ENCODE measurements at regions not wholly inside any gene's neighbourhood (a gene's known extent, or its start where the extent isn't known, plus 50 kb on each side); places are given as distances from the start of the nearest gene placed in this dataset.

DNA sequence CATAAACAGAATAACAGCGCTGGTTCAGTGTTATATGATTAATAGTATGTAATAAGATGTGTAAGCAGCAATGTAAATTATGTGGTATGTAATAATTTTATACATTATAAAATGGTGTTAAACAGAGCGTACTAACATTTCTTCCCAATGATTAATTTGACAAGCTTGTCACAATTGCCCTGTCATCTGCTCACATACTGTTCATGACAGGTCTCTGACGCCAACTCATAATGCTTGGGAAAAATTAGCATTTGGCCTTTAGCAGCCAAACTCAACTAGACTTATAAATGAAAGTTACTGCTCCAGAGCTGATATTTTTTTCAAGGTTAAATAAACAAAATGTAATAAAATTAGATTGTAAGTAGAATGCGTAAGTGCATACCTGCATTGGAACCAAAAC is 246.8 kb downstream of the TRAM1L1 start:
- intact Hi-C loops (cut with micrococcal nuclease) = no loop called here
- H3K27ac Mint-ChIP-seq = no peak overlapping the region
- Histone ChIP-seq H3K27me3 (ENCODE audit: insufficient read depth, low read length) (no peaks in the 10 kb centered on the region), H3K9me3 (ENCODE audit: control insufficient read depth in 1 of 2, low read length in 2 of 2) (no peaks in the 10 kb centered on the region), H3K4me1 (ENCODE audit: insufficient read depth, low read length) (no peaks in the 10 kb centered on the region), H3K27ac (ENCODE audit: low read depth, low read length) (no peak overlapping the region), H3K36me3 (ENCODE audit: insufficient read depth, low read length) (no peaks in the 10 kb centered on the region), H3K4me3 (ENCODE audit: low read length in 2 of 2) (no peak overlapping the region)
- H3K9me3 Mint-ChIP-seq = peaks cover 3 to 13% (median 7%) of the 10 kb centered on the region in 8 donors
- no peaks in the 10 kb centered on the region for H3K4me1 Mint-ChIP-seq
- H3K36me3 Mint-ChIP-seq = no peaks in the 10 kb centered on the region
- H3K27me3 Mint-ChIP-seq = no peaks in the 10 kb centered on the region
- CTCF ChIA-PET (ENCODE audit: partially characterized antibody) = no interaction called here
- no peak for DNase-seq
- H3K4me3 Mint-ChIP-seq = no peak overlapping the region
- POLR2A ChIA-PET (ENCODE audit: partially characterized antibody) = no interaction called here

DNA sequence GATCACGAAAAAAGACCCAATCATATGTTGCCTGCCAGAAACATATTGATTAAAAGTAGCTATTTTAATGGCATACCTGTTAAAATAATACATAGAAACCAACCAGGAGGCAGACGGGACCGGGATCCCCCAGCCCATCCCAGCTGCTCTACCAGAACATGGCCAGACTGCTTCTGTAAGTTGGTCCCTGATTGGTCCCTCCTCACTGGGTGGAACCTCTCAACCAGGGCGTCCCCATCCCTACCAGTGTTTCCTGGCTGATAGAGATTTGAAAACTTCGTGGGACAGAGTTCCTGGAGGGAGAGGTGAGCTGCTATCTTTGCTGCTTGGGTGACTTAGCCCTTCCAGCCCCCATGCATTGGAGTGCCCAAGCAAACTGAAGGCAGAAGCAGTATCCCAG is 256.2 kb downstream of the TRAM1L1 start:
- ChIA-PET POLR2A (ENCODE audit: partially characterized antibody) (no interaction called here), CTCF (ENCODE audit: partially characterized antibody) (no interaction called here)
- Mint-ChIP-seq H3K36me3 (no peaks in the 10 kb centered on the region), H3K4me3 (no peak overlapping the region), H3K27me3 (no peaks in the 10 kb centered on the region), H3K4me1 (no peaks in the 10 kb centered on the region), H3K9me3 (peaks cover 2 to 33% (median 13%) of the 10 kb centered on the region in 8 donors), H3K27ac (no peak overlapping the region)
- no peak for DNase-seq
- Histone ChIP-seq H3K4me1 (ENCODE audit: insufficient read depth, low read length) (no peaks in the 10 kb centered on the region), H3K4me3 (ENCODE audit: low read length in 2 of 2) (no peak overlapping the region), H3K27ac (ENCODE audit: low read depth, low read length) (no peak overlapping the region), H3K36me3 (ENCODE audit: insufficient read depth, low read length) (no peaks in the 10 kb centered on the region), H3K9me3 (ENCODE audit: control insufficient read depth in 1 of 2, low read length in 2 of 2) (no peaks in the 10 kb centered on the region), H3K27me3 (ENCODE audit: insufficient read depth, low read length) (no peaks in the 10 kb centered on the region)
- intact Hi-C loops (cut with micrococcal nuclease) = no loop called here

DNA sequence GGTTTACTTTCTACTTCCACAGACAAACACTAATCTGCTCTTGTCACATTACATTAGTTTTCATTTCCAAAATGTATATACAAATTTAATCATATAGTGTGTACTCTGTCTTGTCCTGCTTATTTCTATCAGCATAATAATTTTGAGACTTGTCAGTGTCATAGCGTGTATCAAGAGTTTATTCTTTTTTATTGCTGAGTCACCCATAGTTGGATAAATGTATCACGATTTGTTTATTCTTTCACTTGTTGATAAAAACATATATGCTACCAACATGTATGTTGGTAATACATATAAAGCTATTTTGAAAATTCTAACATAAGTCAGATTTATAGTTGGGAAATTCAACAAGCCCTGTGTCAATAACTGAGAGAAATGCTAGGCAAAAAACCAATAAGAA is 261.2 kb downstream of the TRAM1L1 start:
- intact Hi-C loops (cut with micrococcal nuclease) = no loop called here
- ChIA-PET POLR2A (ENCODE audit: partially characterized antibody) (no interaction called here), CTCF (ENCODE audit: partially characterized antibody) (no interaction called here)
- H3K36me3 Mint-ChIP-seq = no peaks in the 10 kb centered on the region
- Histone ChIP-seq H3K4me1 (ENCODE audit: insufficient read depth, low read length) (no peaks in the 10 kb centered on the region), H3K27ac (ENCODE audit: low read depth, low read length) (no peak overlapping the region), H3K9me3 (ENCODE audit: control insufficient read depth in 1 of 2, low read length in 2 of 2) (no peaks in the 10 kb centered on the region), H3K4me3 (ENCODE audit: low read length in 2 of 2) (no peak overlapping the region), H3K27me3 (ENCODE audit: insufficient read depth, low read length) (no peaks in the 10 kb centered on the region), H3K36me3 (ENCODE audit: insufficient read depth, low read length) (no peaks in the 10 kb centered on the region)
- no peak overlapping the region for H3K27ac Mint-ChIP-seq
- peaks cover 0 to 20% (median 7%) of the 10 kb centered on the region in 8 donors for H3K9me3 Mint-ChIP-seq
- H3K4me3 Mint-ChIP-seq = no peak overlapping the region
- H3K4me1 Mint-ChIP-seq = no peaks in the 10 kb centered on the region
- no peaks in the 10 kb centered on the region for H3K27me3 Mint-ChIP-seq
- DNase-seq = no peak

DNA sequence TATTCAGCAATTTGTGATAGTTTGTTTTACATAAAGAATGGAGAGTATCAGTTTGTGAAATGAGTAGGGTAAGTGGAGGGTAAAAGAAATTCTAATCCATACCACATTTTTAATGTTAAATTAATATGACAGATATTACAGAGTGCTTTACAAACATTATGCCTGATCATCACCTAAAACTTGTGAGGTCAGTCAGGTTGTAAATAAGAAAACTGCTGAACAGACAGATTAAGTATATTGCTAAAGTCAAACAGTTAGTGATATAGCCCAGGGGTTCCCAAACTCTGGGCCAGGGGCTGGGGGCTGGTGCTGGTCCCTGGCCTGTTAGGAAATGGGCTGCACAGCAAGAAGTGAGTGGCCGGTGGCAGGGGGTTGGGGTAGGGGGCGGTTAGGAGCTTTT is 273.6 kb downstream of the TRAM1L1 start:
- H3K4me1 Mint-ChIP-seq = no peaks in the 10 kb centered on the region
- ChIA-PET POLR2A (ENCODE audit: partially characterized antibody) (no interaction called here), CTCF (ENCODE audit: partially characterized antibody) (no interaction called here)
- Histone ChIP-seq H3K27me3 (ENCODE audit: insufficient read depth, low read length) (no peaks in the 10 kb centered on the region), H3K9me3 (ENCODE audit: control insufficient read depth in 1 of 2, low read length in 2 of 2) (no peaks in the 10 kb centered on the region), H3K4me3 (ENCODE audit: low read length in 2 of 2) (no peak overlapping the region), H3K27ac (ENCODE audit: low read depth, low read length) (no peak overlapping the region), H3K36me3 (ENCODE audit: insufficient read depth, low read length) (no peaks in the 10 kb centered on the region), H3K4me1 (ENCODE audit: insufficient read depth, low read length) (no peaks in the 10 kb centered on the region)
- H3K4me3 Mint-ChIP-seq = no peak overlapping the region
- no peaks in the 10 kb centered on the region for H3K36me3 Mint-ChIP-seq
- peaks cover 0 to 7% (median 3%) of the 10 kb centered on the region in 8 donors for H3K9me3 Mint-ChIP-seq
- no peak overlapping the region for H3K27ac Mint-ChIP-seq
- intact Hi-C loops (cut with micrococcal nuclease) = no loop called here
- no peak for DNase-seq
- H3K27me3 Mint-ChIP-seq = no peaks in the 10 kb centered on the region

DNA sequence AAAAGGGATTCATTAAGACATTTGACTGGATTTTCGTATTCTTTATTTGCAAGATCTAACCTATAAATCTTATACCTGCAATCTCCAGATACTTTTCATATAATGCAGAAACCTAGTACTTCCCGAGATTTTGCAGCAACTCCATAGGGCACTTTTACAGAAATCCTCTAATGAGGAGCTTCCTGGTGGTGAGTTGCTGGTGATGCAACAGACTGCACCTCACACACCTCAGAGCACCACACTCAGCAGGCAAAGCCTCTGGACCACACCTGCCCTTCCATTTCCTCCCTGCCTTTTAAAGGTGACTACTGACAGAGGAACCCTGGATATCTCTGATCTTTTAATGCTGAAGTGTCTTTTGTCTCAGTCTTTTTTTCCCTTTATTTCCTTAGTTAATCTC is 289.4 kb downstream of the TRAM1L1 start:
- Histone ChIP-seq H3K4me3 (ENCODE audit: low read length in 2 of 2) (no peak overlapping the region), H3K9me3 (ENCODE audit: control insufficient read depth in 1 of 2, low read length in 2 of 2) (no peaks in the 10 kb centered on the region), H3K36me3 (ENCODE audit: insufficient read depth, low read length) (no peaks in the 10 kb centered on the region), H3K4me1 (ENCODE audit: insufficient read depth, low read length) (no peaks in the 10 kb centered on the region), H3K27me3 (ENCODE audit: insufficient read depth, low read length) (no peaks in the 10 kb centered on the region), H3K27ac (ENCODE audit: low read depth, low read length) (no peak overlapping the region)
- Mint-ChIP-seq H3K27ac (no peak overlapping the region), H3K4me3 (no peak overlapping the region), H3K9me3 (no peaks in the 10 kb centered on the region), H3K36me3 (no peaks in the 10 kb centered on the region), H3K4me1 (no peaks in the 10 kb centered on the region), H3K27me3 (no peaks in the 10 kb centered on the region)
- ChIA-PET CTCF (ENCODE audit: partially characterized antibody) (no interaction called here), POLR2A (ENCODE audit: partially characterized antibody) (no interaction called here)
- DNase-seq = no peak
- intact Hi-C loops (cut with micrococcal nuclease) = no loop called here

DNA sequence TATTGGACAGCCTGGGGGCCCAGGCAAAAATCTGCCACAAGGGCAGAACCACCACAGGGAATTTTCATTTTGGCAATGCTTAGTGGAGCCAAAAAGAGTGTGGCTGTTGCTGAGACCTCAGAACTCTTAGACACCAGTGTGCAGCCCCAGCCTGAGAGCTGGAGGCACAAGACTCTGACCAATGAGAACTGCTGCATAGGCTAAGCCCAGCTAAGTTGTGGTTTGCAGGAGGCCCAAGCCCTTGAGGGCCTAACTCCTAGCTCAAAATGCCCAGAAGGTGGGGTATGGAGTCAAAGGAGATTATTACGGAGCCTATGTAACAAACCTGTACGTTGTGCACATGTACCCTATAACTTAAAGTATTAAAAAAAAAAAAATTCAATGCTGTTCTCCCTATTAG is 296.7 kb downstream of the TRAM1L1 start:
- Histone ChIP-seq H3K4me1 (ENCODE audit: insufficient read depth, low read length) (no peaks in the 10 kb centered on the region), H3K27me3 (ENCODE audit: insufficient read depth, low read length) (no peaks in the 10 kb centered on the region), H3K4me3 (ENCODE audit: low read length in 2 of 2) (no peak overlapping the region), H3K27ac (ENCODE audit: low read depth, low read length) (no peak overlapping the region), H3K9me3 (ENCODE audit: control insufficient read depth in 1 of 2, low read length in 2 of 2) (no peaks in the 10 kb centered on the region), H3K36me3 (ENCODE audit: insufficient read depth, low read length) (no peaks in the 10 kb centered on the region)
- ChIA-PET CTCF (ENCODE audit: partially characterized antibody) (no interaction called here), POLR2A (ENCODE audit: partially characterized antibody) (no interaction called here)
- peaks cover 0 to 3% (median 0%) of the 10 kb centered on the region in 8 donors for H3K9me3 Mint-ChIP-seq
- H3K4me1 Mint-ChIP-seq = no peaks in the 10 kb centered on the region
- H3K27me3 Mint-ChIP-seq = no peaks in the 10 kb centered on the region
- H3K27ac Mint-ChIP-seq = no peak overlapping the region
- no peaks in the 10 kb centered on the region for H3K36me3 Mint-ChIP-seq
- intact Hi-C loops (cut with micrococcal nuclease) = no loop called here
- no peak for DNase-seq
- H3K4me3 Mint-ChIP-seq = no peak overlapping the region

DNA sequence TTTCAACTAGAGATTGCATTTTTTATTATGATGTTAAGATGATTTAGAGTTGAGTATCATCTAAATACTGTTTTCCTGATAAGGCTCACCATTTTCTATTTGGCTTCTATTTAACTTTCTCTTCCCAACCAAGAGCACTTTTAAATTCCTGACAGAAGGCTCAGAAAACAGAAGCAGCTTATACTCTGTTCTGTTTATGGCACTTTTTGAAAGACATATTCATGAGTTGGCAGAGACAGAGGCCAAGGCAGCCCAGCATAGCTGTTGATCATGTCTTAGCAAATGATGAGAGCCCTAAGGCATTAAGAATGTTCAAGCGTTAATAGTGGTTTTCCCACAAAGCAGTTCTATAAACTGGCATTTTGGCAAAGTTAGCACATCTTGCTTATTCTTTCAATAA is 330.3 kb downstream of the TRAM1L1 start:
- Mint-ChIP-seq H3K4me3 (no peak overlapping the region), H3K4me1 (no peaks in the 10 kb centered on the region), H3K27me3 (no peaks in the 10 kb centered on the region), H3K36me3 (no peaks in the 10 kb centered on the region), H3K9me3 (no peaks in the 10 kb centered on the region), H3K27ac (no peak overlapping the region)
- CTCF ChIA-PET (ENCODE audit: partially characterized antibody) = no interaction called here
- H3K4me1 ChIP-seq (ENCODE audit: insufficient read depth, low read length) = no peaks in the 10 kb centered on the region
- H3K27ac ChIP-seq (ENCODE audit: low read depth, low read length) = no peak overlapping the region
- no peaks in the 10 kb centered on the region for H3K36me3 ChIP-seq (ENCODE audit: insufficient read depth, low read length)
- H3K9me3 ChIP-seq (ENCODE audit: control insufficient read depth in 1 of 2, low read length in 2 of 2) = no peaks in the 10 kb centered on the region
- POLR2A ChIA-PET (ENCODE audit: partially characterized antibody) = no interaction called here
- no peak overlapping the region for H3K4me3 ChIP-seq (ENCODE audit: low read length in 2 of 2)
- no peaks in the 10 kb centered on the region for H3K27me3 ChIP-seq (ENCODE audit: insufficient read depth, low read length)
- DNase-seq = no peak
- intact Hi-C loops (cut with micrococcal nuclease) = no loop called here

DNA sequence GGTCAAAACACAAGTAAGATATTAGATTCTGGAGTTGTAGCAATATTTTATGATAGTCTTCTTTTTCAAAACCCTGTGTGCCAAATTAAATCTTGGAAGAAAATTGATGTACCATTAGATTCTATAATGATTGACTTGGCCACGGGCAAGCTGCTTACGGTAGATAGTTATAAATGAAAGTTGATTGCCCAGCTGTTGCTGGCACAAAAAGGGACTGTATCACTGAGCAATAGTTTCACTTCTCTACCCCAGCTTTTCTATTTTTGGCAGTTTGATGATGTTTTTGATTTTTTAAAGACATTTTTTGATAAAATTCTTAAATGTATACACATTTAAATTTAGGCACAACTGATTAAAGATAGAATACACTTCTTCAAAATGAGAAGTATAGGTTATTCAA is 333.3 kb downstream of the TRAM1L1 start:
- no peak overlapping the region for H3K27ac Mint-ChIP-seq
- no peaks in the 10 kb centered on the region for H3K9me3 Mint-ChIP-seq
- ChIA-PET POLR2A (ENCODE audit: partially characterized antibody) (no interaction called here), CTCF (ENCODE audit: partially characterized antibody) (no interaction called here)
- H3K4me3 ChIP-seq (ENCODE audit: low read length in 2 of 2) = no peak overlapping the region
- no peaks in the 10 kb centered on the region for H3K27me3 ChIP-seq (ENCODE audit: insufficient read depth, low read length)
- no peaks in the 10 kb centered on the region for H3K27me3 Mint-ChIP-seq
- no peaks in the 10 kb centered on the region for H3K4me1 ChIP-seq (ENCODE audit: insufficient read depth, low read length)
- no peaks in the 10 kb centered on the region for H3K36me3 Mint-ChIP-seq
- H3K4me3 Mint-ChIP-seq = no peak overlapping the region
- no peaks in the 10 kb centered on the region for H3K9me3 ChIP-seq (ENCODE audit: control insufficient read depth in 1 of 2, low read length in 2 of 2)
- no peaks in the 10 kb centered on the region for H3K4me1 Mint-ChIP-seq
- no peaks in the 10 kb centered on the region for H3K36me3 ChIP-seq (ENCODE audit: insufficient read depth, low read length)
- intact Hi-C loops (cut with micrococcal nuclease) = no loop called here
- no peak overlapping the region for H3K27ac ChIP-seq (ENCODE audit: low read depth, low read length)
- no peak for DNase-seq
